ENCODE measurements at regions not wholly inside any gene's neighbourhood (a gene's known extent, or its start where the extent isn't known, plus 50 kb on each side); places are given as distances from the start of the nearest gene placed in this dataset.

DNA sequence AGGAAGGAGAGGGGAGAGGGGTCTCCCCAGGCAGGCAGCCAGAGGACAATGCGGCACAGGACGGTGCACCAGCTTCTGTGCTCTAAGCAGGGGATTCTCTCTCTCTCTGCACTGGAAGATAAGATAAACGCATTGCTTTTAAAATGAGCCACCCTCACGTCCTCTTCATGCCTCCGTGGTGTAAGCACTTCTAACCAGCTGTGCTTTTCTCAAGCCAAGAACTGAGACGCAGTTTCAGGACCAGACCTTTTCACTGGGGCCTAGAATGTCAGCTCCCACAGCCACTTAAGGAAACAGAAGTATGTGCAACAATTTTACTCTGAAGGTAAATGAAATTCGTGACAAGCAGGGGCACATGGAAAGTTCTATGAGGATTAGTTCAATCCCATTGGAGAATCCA, 82.4 kb downstream of the PSMB1 start:
- TF ChIP-seq CTCF (IDR thresholded peaks at IDR 0.05; ENCODE audit: low read depth, low read length) = no peak
- peak in 1 of 2 donors; percentile 5 for DNase-seq (ENCODE audit: low read depth in 2 of 2)
- no peak overlapping the region for H3K4me3 ChIP-seq (replicated peaks in 1 of 2; ENCODE audit: low read depth in 2 of 2, low read length in 2 of 2)

DNA sequence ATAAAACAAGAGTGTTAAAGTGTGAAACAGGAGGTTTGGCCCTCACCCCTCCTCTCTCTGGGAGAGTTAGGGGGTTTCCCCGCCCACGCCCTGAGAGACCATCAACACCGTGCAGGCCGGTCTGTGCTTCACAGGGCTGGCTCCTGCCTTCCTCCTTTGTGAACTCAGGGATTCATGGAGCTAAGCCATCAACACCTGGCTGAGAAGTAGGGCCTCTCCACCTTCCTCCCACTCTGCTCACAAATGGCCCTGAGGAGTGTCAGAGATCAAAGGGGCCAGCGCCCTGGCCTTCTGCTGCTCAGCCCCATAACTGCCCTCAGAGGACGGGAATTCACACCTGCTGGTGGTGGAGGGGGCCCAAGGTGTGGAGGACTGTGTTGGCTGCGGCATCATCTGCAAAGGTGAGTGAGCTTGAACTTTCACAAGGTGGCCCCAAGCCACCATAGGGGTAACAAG, 88.6 kb downstream of the PSMB1 start:
- DNase-seq (ENCODE audit: low read depth in 2 of 2) = no peak
- no peak overlapping the region for H3K4me3 ChIP-seq (replicated peaks in 1 of 2; ENCODE audit: low read depth in 2 of 2, low read length in 2 of 2)
- TF ChIP-seq CTCF (IDR thresholded peaks at IDR 0.05; ENCODE audit: low read depth, low read length) = no peak

- no peak overlapping the region for H3K4me3 ChIP-seq (replicated peaks in 1 of 2; ENCODE audit: low read depth in 2 of 2, low read length in 2 of 2)
- TF ChIP-seq CTCF (IDR thresholded peaks at IDR 0.05; ENCODE audit: low read depth, low read length) = no peak
- DNase-seq (ENCODE audit: low read depth in 2 of 2) = no peak
These were observed 89.0 kb downstream of the PSMB1 start for GRCh38 chr6:170464080-170464479.

DNA sequence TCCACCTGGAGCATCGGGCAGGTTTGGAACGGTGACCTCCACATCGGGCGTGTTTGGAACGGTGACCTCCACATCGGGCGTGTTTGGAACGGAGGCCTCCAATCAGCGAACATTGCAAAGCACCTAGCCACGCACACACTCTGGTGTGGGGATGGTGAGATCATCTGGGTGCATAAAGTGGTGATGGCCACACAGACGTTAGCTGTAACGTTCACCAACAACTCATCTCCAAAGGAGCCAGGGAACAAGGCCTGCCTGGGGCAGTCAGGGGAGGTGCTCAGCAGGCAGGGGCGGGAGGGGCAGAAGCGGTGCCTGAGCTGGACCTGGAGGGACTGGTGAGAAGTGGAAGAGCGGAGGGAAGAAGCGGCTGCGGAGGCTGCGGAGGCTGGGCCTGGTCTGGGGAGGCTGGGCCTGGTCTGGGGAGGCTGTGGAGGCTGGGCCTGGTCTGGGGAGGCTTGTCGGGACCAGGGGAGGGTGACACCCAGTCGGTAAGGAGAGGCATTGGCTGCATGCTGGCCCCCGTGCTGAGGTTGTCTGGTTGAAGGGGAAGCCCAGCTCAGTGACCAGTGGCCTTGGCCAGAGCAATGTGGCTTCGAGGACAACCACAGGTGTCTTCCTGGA, 89.9 kb downstream of the PSMB1 start:
- no peak for TF ChIP-seq CTCF (IDR thresholded peaks at IDR 0.05; ENCODE audit: low read depth, low read length)
- no peak for DNase-seq (ENCODE audit: low read depth in 2 of 2)

GRCh38 chr6:170462366-170463020, 90.6 kb downstream of the PSMB1 start:
- H3K4me3 ChIP-seq (replicated peaks in 1 of 2; ENCODE audit: low read depth in 2 of 2, low read length in 2 of 2) = no peak overlapping the region
- no peak for DNase-seq (ENCODE audit: low read depth in 2 of 2)
- TF ChIP-seq CTCF (IDR thresholded peaks at IDR 0.05; ENCODE audit: low read depth, low read length) = no peak

More for the DNA sequence above, 89.9 kb downstream of the PSMB1 start:
- H3K4me3 ChIP-seq (replicated peaks in 1 of 2; ENCODE audit: low read depth in 2 of 2, low read length in 2 of 2) = no peak overlapping the region

DNA sequence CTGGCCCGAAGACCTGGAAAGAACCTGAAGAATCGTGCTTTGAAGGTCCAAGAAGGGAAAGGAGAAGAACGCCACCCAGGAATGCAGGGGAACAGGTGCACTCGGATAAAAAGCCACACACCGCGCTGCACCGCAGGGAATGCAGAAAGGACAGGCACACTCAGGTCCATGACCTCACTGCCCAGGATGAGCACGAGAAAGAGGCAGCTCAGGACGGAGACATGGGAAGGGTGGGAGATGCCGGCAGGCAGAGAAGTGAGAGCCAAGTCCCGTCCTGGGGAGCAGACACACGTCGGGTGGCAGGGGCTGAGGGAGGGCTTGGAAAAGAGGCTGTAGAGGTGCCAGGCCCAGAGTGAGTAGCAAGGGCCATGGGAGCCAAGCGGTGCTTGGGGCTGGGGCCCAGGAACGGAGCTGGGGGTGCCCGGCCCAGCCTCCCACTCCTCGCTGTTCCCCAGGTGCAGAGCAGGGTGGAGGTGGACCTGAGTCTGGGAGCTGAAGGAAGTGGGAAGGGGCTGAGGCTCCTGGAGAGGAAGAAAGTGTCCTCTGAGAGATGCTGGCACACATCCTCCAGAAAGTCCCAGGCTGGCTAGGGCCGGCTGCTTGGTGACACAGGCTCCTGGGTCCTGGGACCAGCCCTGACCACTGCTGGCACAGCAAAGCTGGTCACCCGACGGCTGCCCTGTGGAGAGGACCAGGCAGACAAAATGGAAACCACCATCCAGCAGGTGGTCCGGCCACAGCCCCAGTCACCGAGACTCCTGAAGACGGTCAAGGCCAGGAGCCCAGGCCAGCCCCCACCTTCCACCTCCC, 91.3 kb downstream of the PSMB1 start:
- no peak for DNase-seq (ENCODE audit: low read depth in 2 of 2)
- no peak for TF ChIP-seq CTCF (IDR thresholded peaks at IDR 0.05; ENCODE audit: low read depth, low read length)
- no peak overlapping the region for H3K4me3 ChIP-seq (replicated peaks in 1 of 2; ENCODE audit: low read depth in 2 of 2, low read length in 2 of 2)
